ENCODE measurements at regions not wholly inside any gene's neighbourhood (a gene's known extent, or its start where the extent isn't known, plus 50 kb on each side); places are given as distances from the start of the nearest gene placed in this dataset.

- Histone ChIP-seq H3K4ac (replicated peaks; ENCODE audit: insufficient read length, low read depth, low read length) (no peak overlapping the region), H2BK20ac (ENCODE audit: low read length) (no peak overlapping the region), H3K79me1 (ENCODE audit: low read depth, low read length) (no peaks in the 10 kb centered on the region), H3K23me2 (ENCODE audit: low read depth, low read length) (no peaks in the 10 kb centered on the region), H4K8ac (ENCODE audit: extremely low read depth, insufficient read depth, low read length) (no peak overlapping the region), H3K9me3 (ENCODE audit: insufficient read depth in 2 of 2, low read depth in 1 of 2, low read length in 1 of 2) (no peaks in the 10 kb centered on the region), H3K18ac (ENCODE audit: extremely low read depth, low read length) (no peak overlapping the region), H4K91ac (replicated peaks; ENCODE audit: insufficient read length, low read length) (no peak overlapping the region), H3K4me3 (ENCODE audit: extremely low read depth in 1 of 4, insufficient read depth in 2 of 4, low read depth in 3 of 4, low read length in 4 of 4) (no peak overlapping the region), H2AK5ac (ENCODE audit: low read depth, low read length) (no peak overlapping the region), H3K56ac (replicated peaks; ENCODE audit: insufficient read length, low read depth, low read length) (no peak overlapping the region), H2BK5ac (ENCODE audit: low read depth, low read length) (no peak overlapping the region), H4K20me1 (replicated peaks in 1 of 2; ENCODE audit: control insufficient read depth in 1 of 2, insufficient read depth in 2 of 2, low read length in 2 of 2) (no peaks in the 10 kb centered on the region), H4K5ac (ENCODE audit: insufficient read length, low read depth, low read length) (no peak overlapping the region), H3K79me2 (ENCODE audit: control insufficient read depth in 1 of 2, insufficient read depth in 2 of 2, low read length in 2 of 2) (no peaks in the 10 kb centered on the region), H2BK15ac (ENCODE audit: low read length) (no peak overlapping the region), H3K36me3 (ENCODE audit: control insufficient read depth in 2 of 4, insufficient read depth in 4 of 4, low read length in 3 of 4) (no peaks in the 10 kb centered on the region), H3K27me3 (replicated peaks in 1 of 4; ENCODE audit: control insufficient read depth in 3 of 4, extremely low read depth in 1 of 4, insufficient read depth in 3 of 4, low read length in 3 of 4) (no peaks in the 10 kb centered on the region), H3K27ac (ENCODE audit: low read depth, low read length) (no peak overlapping the region), H3K4me1 (replicated peaks in 1 of 4; ENCODE audit: control insufficient read depth in 3 of 4, insufficient read depth in 4 of 4, low read length in 3 of 4) (no peaks in the 10 kb centered on the region), H3K23ac (ENCODE audit: insufficient read length) (no peak overlapping the region), H2AFZ (ENCODE audit: low read length) (0 out of 2 replicates have a peak overlapping the region, but pooled peaks have one; percentile 57), H2BK120ac (replicated peaks; ENCODE audit: low read depth, low read length) (no peak overlapping the region), H2BK12ac (ENCODE audit: low read depth, low read length) (no peak overlapping the region), H3K14ac (ENCODE audit: insufficient read length) (no peak overlapping the region), H3K4me2 (ENCODE audit: insufficient read depth in 1 of 2, low read depth in 2 of 2, low read length in 2 of 2) (no peak overlapping the region), H3K9ac (replicated peaks in 1 of 4; ENCODE audit: extremely low read depth in 1 of 4, low read depth in 3 of 4, low read length in 3 of 4) (no peak overlapping the region)
- FAIRE-seq: no peak
- DNase-seq (ENCODE audit: low read depth in 1 of 2, low spot score in 2 of 2): no peak
- POLR2A ChIA-PET (ENCODE audit: partially characterized antibody): no interaction called here
- CTCF ChIA-PET (ENCODE audit: partially characterized antibody): no interaction called here
- 78% methylated on average over 2 of the region's 2 CpGs; no CpG with 5 or more reads in 1 of the 2 experiments for WGBS, 2 experiments (ENCODE audit: extremely low coverage in 1 of 2, insufficient coverage in 1 of 2, insufficient read length in 1 of 2, insufficient replicate concordance in 2 of 2, low coverage in 1 of 2, low lambda C conversion rate in 2 of 2, missing lambda C conversion rate in 1 of 2)
- TF ChIP-seq ATF3 (IDR thresholded peaks at IDR 0.05; ENCODE audit: insufficient read depth, low read depth, low read length) (no peak), RNF2 (IDR thresholded peaks at IDR 0.05; ENCODE audit: borderline replicate concordance, low read depth, low read length, missing control alignments, poor library complexity, severe bottlenecking) (no peak), EP300 (IDR thresholded peaks at IDR 0.05; ENCODE audit: borderline replicate concordance in 1 of 2, low read depth in 2 of 2, low read length in 2 of 2) (no peak), YY1 (IDR thresholded peaks at IDR 0.05; ENCODE audit: low read depth, low read length) (no peak), CTCF (IDR thresholded peaks at IDR 0.05; ENCODE audit: control extremely low read depth in 1 of 3, insufficient read depth in 1 of 3, low read depth in 1 of 3, low read length in 3 of 3) (no peak), BRCA1 (IDR thresholded peaks at IDR 0.05; ENCODE audit: low read depth, low read length) (no peak), SIX5 (IDR thresholded peaks at IDR 0.05; ENCODE audit: low read depth, low read length) (no peak), KDM5A (IDR thresholded peaks at IDR 0.05; ENCODE audit: low read length) (no peak)
- TF ChIP-seq, protein P1, sequence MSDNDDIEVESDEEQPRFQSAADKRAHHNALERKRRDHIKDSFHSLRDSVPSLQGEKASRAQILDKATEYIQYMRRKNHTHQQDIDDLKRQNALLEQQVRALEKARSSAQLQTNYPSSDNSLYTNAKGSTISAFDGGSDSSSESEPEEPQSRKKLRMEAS (IDR thresholded peaks at IDR 0.05): no peak
These were observed 104.2 kb downstream of the SAMD9 start for GRCh38 chr7:93013446-93014061.
